ENCODE measurements at regions not wholly inside any gene's neighbourhood (a gene's known extent, or its start where the extent isn't known, plus 50 kb on each side); places are given as distances from the start of the nearest gene placed in this dataset.

- no peak for DNase-seq
- Histone ChIP-seq H3K4me3 (ENCODE audit: low read length) (no peak overlapping the region), H3K27ac (ENCODE audit: low read length) (no peak overlapping the region), H3K27me3 (ENCODE audit: control insufficient read depth, insufficient read depth, low read length) (no peaks in the 10 kb centered on the region), H3K36me3 (ENCODE audit: control insufficient read depth, insufficient read depth, low read length) (no peaks in the 10 kb centered on the region), H3K4me1 (ENCODE audit: control insufficient read depth, insufficient read depth, low read length) (peaks cover 10% of the 10 kb centered on the region), H3K9me3 (ENCODE audit: control insufficient read depth, insufficient read depth, low read length) (peaks cover 3% of the 10 kb centered on the region)
- Mint-ChIP-seq H3K9me3 (no peaks in the 10 kb centered on the region), H3K4me3 (no peak overlapping the region), H3K4me1 (peaks cover 0 to 4% of the 10 kb centered on the region in 2 donors), H3K27me3 (ENCODE audit: low read depth in 2 of 2) (no peaks in the 10 kb centered on the region), H3K27ac (no peak overlapping the region), H3K36me3 (no peaks in the 10 kb centered on the region)
- WGBS (ENCODE audit: insufficient coverage), result 73% methylated on average over 5 of the region's 5 CpGs
- intact Hi-C loops (cut with micrococcal nuclease), result no loop called here
- TF ChIP-seq CTCF (IDR thresholded peaks at IDR 0.05), result no peak
- no peak for ATAC-seq
These were observed 108.0 kb upstream of the ARHGAP5 start for GRCh38 chr14:31968956-31969698.

- no peaks in the 10 kb centered on the region for H3K36me3 Mint-ChIP-seq
- WGBS (ENCODE audit: insufficient coverage), result 63% methylated on average over 1 of the region's 2 CpGs
- H3K27me3 ChIP-seq (ENCODE audit: control insufficient read depth, insufficient read depth, low read length), result no peaks in the 10 kb centered on the region
- H3K4me1 ChIP-seq (ENCODE audit: control insufficient read depth, insufficient read depth, low read length), result peaks cover 10% of the 10 kb centered on the region
- H3K27me3 Mint-ChIP-seq (ENCODE audit: low read depth in 2 of 2), result no peaks in the 10 kb centered on the region
- no peak overlapping the region for H3K4me3 ChIP-seq (ENCODE audit: low read length)
- H3K36me3 ChIP-seq (ENCODE audit: control insufficient read depth, insufficient read depth, low read length), result no peaks in the 10 kb centered on the region
- intact Hi-C loops (cut with micrococcal nuclease), result no loop called here
- no peak for TF ChIP-seq CTCF (IDR thresholded peaks at IDR 0.05)
- H3K4me1 Mint-ChIP-seq, result peaks cover 0 to 4% of the 10 kb centered on the region in 2 donors
- peaks cover 3% of the 10 kb centered on the region for H3K9me3 ChIP-seq (ENCODE audit: control insufficient read depth, insufficient read depth, low read length)
- no peak overlapping the region for H3K27ac Mint-ChIP-seq
- ATAC-seq, result no peak
- H3K9me3 Mint-ChIP-seq, result no peaks in the 10 kb centered on the region
- H3K4me3 Mint-ChIP-seq, result no peak overlapping the region
- H3K27ac ChIP-seq (ENCODE audit: low read length), result no peak overlapping the region
- no peak for DNase-seq
These were observed 107.3 kb upstream of the ARHGAP5 start for GRCh38 chr14:31969699-31970240.

GRCh38 chr14:31970744-31971143, 106.4 kb upstream of the ARHGAP5 start:
- Histone ChIP-seq H3K4me1 (ENCODE audit: control insufficient read depth, insufficient read depth, low read length) (peaks cover 4% of the 10 kb centered on the region), H3K27me3 (ENCODE audit: control insufficient read depth, insufficient read depth, low read length) (no peaks in the 10 kb centered on the region), H3K36me3 (ENCODE audit: control insufficient read depth, insufficient read depth, low read length) (no peaks in the 10 kb centered on the region), H3K4me3 (ENCODE audit: low read length) (no peak overlapping the region), H3K27ac (ENCODE audit: low read length) (no peak overlapping the region), H3K9me3 (ENCODE audit: control insufficient read depth, insufficient read depth, low read length) (peaks cover 3% of the 10 kb centered on the region)
- DNase-seq (no peak), ATAC-seq (no peak)
- Mint-ChIP-seq H3K4me1 (peaks cover 0 to 4% of the 10 kb centered on the region in 2 donors), H3K4me3 (no peak overlapping the region), H3K27ac (no peak overlapping the region), H3K9me3 (no peaks in the 10 kb centered on the region), H3K36me3 (no peaks in the 10 kb centered on the region), H3K27me3 (ENCODE audit: low read depth in 2 of 2) (no peaks in the 10 kb centered on the region)
- no CpG with 5 or more reads among the region's 1 CpG for WGBS (ENCODE audit: insufficient coverage)
- no peak for TF ChIP-seq CTCF (IDR thresholded peaks at IDR 0.05)
- intact Hi-C loops (cut with micrococcal nuclease), result no loop called here

GRCh38 chr14:31971612-31972011, 105.5 kb upstream of the ARHGAP5 start:
- no peak for DNase-seq
- H3K4me3 Mint-ChIP-seq, result no peak overlapping the region
- no peak for TF ChIP-seq CTCF (IDR thresholded peaks at IDR 0.05)
- H3K4me1 Mint-ChIP-seq, result no peaks in the 10 kb centered on the region
- Histone ChIP-seq H3K9me3 (ENCODE audit: control insufficient read depth, insufficient read depth, low read length) (peaks cover 3% of the 10 kb centered on the region), H3K4me1 (ENCODE audit: control insufficient read depth, insufficient read depth, low read length) (no peaks in the 10 kb centered on the region), H3K36me3 (ENCODE audit: control insufficient read depth, insufficient read depth, low read length) (no peaks in the 10 kb centered on the region), H3K4me3 (ENCODE audit: low read length) (no peak overlapping the region), H3K27ac (ENCODE audit: low read length) (no peak overlapping the region), H3K27me3 (ENCODE audit: control insufficient read depth, insufficient read depth, low read length) (no peaks in the 10 kb centered on the region)
- intact Hi-C loops (cut with micrococcal nuclease), result no loop called here
- 92% methylated on average over 3 of the region's 4 CpGs for WGBS (ENCODE audit: insufficient coverage)
- ATAC-seq, result no peak
- no peak overlapping the region for H3K27ac Mint-ChIP-seq
- H3K27me3 Mint-ChIP-seq (ENCODE audit: low read depth in 2 of 2), result no peaks in the 10 kb centered on the region
- no peaks in the 10 kb centered on the region for H3K9me3 Mint-ChIP-seq
- H3K36me3 Mint-ChIP-seq, result no peaks in the 10 kb centered on the region
